Medulla oblongata (tissue), 1 donor: ENCODE measurements at regions not wholly inside any gene's neighbourhood (a gene's known extent, or its start where the extent isn't known, plus 50 kb on each side); places are given as distances from the start of the nearest gene placed in this dataset.
"Not testable (repeated sequence)": the region's sequence is repeated elsewhere in the genome, so short reads cannot be mapped to it uniquely, and the experiment has no call there.

Source experiments
- DNase-seq: peaks from one replicate; pipeline ENCODE4 v3.0.0-alpha.2; 2015; ENCODE audit errors: extremely low spot score

DNA sequence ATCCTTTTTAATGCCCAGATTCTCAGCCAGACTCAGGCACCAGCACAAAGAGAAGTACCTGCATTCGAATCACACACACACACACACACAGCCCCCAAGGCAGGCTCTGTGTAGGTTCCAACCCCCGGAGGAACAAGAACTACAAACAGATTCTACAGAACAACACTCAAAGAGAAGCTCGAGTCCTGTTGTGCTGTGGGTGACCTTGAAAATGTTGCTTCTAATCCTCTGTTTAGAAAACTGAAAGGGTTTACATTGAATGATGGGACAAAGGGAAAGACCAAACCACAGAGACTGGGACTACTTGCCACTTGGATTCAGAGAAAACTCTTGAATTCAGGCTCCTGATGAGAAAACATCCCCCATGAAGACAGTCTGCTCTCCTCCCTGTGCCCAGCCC lies 568.8 kb upstream of the C16orf82 start:
- DNase-seq, result no peak

DNA sequence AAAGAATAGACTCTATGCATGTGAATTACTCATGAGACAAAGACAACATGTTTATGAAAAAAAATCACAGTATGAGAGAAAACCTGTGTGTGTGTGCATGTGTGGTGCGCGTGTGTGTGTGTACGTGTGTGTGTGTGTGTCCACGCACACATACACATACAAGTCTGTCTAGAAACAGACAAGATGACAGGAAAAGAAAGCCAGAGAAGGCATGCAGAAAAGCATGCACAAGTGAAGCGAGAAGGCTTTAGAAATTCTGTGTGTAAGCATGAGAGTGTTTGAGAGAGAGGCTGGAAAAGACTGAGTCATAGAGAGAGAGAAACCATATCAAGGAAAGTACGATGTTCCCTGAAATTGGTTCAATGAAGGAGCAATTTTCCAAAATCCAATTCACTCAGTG lies 566.4 kb upstream of the C16orf82 start:
- DNase-seq, result no peak

DNA sequence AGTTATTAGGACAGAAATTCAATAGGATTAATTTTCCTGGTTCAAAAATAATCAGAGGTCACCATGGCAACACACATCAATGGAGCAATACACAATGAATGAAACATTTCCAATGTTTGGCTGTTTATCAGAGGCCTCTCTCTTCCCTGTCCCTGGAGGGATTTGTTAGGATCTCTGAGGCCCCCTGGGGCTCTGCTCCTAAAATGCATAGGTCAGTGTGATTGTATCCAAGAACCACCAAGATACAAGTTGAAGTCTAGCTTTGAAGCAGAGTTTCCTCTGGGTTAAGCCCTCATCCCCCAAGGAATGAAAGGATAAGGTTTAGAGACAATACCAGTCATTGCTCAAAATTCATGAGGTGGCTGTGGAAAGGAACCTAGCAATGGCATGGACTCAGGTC lies 561.2 kb upstream of the C16orf82 start:
- no peak for DNase-seq

DNA sequence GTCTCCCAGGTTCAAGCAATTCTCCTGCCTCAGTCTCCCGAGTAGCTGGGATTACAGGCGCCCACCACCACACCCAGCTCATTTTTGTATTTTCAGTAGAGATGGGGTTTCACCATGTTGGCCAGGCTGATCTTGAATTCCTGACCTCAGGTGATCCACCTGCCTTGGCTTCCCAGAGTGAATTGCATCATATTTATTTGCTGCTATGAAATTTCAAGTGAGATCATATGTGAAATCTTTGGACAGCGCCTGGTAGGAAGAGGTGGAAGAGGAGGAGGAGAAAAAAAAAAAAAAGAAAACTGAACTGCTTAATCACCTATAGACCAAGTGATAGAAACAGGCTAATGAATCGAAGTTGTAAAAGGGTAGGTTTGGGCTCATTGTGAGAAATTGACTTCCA lies 557.8 kb upstream of the C16orf82 start:
- DNase-seq, result not testable (repeated sequence)

DNA sequence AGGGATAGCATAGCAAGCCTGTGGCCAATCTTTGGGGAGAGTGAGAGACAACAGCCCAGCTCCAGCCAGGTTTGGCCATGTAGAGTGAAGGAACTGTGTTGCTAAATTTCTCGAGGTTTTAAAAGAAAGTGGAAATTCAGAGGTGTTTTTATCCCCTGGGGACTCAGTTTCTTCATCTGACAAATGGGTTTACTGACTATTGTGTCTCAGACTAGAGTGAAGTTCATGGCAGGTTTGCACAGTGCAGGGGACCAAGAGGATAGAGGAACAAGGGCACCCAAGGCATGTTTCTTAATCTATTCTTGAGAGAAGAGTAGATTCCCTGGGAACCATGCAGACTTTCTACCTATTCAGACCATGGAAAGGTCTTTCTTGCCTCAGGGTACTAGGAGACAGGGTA lies 555.8 kb upstream of the C16orf82 start:
- DNase-seq, result no peak

DNA sequence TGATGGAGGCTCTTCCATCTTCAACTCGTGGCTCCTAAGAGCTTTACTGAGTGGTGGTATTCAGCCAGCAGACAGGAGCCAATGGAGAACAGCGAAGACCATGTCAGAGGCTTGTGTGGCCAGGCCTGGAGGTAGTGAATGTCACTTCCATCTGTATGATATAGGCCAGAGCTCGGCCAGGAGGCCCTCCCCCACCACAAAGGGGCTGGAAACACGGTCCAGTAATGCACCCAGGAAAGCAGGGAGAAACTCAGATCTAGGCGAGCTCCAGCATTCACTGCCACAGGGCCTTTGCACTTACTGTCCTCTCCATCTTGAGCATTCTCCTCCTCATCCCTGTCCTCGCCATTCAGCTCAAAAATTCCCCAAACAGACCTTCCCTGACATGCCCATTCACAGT lies 555.3 kb upstream of the C16orf82 start:
- DNase-seq, result no peak

DNA sequence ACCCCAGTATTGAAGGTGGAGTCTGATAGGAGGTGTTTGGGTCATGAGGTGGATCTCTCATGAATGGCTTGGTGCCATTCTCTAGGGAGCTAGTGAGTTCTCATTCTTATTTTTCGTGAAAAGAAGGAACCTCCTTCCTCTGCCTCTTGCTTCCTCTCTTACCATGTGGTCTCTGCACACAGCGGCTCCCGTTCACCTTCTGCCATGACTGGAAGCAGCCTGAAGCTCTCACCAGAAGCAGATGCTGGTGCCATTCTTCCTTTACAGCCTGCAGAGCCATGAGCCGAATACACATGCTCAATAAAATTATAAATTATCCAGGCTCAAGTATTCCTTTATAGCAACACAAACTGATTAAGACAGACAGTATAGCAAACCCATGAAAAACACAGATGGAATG lies 545.1 kb upstream of the C16orf82 start:
- no peak for DNase-seq

DNA sequence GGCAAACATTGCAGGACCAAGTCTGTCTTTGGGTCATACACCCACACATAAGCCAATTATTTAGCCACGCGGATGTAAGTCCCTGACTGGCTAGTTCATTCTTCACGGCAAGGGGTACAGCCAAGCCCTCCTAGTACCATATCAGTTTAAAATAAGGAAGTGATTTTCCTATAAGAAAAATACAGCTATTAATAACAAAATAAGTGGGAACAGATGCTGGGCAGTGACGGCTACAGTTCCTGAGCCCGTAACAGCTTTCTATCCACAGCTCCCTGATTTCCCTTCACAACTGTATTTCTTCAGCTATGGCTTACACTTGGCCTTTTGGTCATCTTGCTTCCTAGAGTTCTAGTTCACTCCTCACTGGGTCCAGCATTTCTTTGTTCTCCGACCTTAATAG lies 542.4 kb upstream of the C16orf82 start:
- no peak for DNase-seq

DNA sequence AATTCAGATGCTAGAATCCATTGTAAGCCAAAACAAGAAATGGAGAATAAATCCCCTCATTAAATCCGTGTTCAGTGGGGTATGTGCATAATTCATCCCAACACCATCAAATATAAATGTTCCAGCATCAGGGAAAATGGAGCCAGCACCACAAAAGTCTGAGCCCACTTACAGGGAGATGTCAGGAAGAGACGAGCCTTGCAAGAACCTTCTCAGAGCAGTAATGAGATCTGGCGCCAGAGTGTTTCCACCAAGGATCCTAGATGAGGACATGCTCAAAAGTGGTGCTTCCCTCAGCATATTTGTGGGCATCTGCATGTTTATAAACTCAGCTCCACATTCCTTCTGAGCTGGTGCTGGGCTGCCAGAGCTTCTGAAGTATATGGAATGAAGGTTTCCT lies 541.9 kb upstream of the C16orf82 start:
- no peak for DNase-seq

DNA sequence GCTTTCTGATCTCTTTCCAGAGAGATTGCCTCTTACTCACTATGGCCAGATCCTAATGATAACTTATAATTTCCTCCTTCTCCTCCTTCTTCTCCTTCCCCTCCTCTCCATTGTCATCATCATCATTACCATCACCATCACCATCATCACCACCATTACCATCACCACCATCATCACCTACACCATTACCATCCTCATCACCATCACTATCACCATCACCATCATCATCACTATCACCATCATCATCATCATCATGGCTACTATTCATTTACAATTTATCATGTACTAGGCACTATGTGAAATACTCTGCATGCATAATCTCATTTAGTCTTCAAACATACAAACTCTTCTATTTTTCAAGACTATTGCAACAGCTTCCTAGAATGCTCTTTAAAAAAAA lies 540.9 kb upstream of the C16orf82 start:
- DNase-seq, result no peak

DNA sequence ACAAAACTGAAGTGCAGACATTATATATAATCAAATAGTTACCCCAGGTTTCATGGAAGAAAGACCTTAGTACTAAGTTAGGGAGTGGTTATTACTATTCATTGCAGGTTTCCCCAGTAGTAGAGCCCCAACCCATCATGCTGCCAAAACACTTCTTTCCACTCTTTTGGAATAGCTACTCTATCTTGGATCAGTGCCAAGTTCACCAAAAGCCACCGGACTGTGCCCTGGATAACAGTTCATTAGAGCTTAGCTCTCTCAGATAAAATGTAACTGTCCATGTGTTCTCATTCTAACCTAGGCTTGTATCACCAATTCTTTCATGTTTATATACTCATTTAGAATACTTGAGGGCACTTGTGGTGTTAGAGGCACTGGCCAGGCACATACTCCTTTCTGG lies 540.1 kb upstream of the C16orf82 start:
- no peak for DNase-seq

DNA sequence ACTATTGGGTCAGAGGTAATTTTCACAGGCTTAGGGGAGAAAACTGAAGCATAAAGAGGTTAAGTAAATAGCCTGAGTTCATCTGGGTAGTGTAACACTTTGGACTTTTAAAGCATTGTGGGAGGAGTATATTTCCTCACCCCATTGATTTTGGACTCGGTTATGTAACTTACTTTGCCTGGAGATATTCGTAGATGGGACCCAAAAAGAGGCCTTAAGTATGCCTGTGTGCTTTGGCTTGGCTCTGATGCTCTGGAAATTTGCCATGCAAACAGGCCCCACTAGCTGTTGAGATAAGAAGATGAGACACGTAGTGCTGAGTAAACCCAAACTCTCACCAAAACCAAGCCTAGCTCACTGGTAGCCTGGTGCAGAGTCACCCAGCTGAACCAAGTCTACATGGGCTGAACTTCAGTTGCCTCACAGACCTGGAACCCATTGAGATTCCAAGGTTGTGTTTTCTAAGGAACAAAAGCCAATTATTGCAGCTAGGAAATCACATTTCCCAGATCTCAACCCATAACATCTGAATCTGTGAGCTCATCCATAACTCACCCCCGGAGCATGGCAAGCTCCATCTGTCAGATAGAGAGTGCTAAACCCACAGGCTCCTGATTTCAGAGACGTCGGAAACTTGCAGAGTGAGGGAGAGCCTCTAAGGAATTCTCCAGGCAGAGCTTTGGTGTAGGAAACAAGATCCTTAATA lies 536.0 kb upstream of the C16orf82 start:
- no peak for DNase-seq

DNA sequence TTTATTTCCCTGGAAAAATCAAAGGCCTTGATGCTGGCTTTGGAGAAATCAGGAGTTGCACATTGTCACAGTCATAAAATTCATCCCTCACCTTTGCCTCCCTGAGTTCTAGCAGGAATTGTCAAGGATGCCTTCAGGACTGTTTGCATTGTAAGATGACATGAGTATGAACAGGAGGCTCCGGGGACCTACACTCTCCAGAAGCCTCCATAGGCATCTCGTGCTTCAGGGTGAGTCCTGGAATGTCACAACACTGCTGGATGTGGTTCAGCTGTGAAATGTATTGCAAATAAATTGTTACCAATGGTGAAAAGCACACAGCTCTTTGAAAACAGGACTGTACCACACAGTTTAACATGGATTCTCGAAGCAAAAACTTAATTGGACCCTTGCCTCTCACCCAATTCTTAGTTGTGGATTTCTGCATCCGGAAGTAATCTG lies 535.4 kb upstream of the C16orf82 start:
- no peak for DNase-seq

DNA sequence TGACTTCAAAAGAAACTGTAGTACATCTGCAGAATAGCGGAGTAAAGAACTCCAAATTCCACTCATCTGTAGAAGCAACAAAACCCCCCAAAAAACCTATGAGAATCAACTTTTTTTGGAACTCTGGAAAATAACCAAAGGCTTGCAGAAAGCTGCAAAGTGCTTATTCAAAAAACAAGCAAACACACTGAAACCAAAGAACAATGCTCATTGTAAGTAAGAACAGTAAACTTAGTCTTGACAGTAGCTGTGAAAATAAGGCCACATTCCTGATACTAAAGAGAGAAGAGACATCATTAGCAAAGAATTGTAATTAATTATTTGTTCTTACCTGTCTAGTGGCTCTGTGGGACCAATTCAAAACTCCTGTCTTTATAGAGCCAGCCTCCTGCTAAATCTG lies 534.3 kb upstream of the C16orf82 start:
- DNase-seq, result peak; percentile 61

DNA sequence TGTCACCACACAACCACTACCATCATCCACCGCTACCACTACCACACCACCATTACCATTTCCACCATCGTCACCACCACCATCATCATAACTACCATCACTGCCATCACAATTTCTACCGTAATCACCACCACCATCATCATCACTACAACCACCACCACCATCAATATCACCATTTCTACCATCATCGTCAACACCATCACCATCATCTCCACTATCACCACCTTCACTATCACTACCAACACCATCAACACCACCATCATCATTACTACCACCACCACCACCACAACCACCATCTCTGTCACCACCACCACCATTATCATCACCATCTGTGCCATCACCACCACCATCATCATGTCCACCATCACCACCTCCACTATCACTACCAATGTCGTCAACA lies 524.5 kb upstream of the C16orf82 start:
- no peak for DNase-seq

DNA sequence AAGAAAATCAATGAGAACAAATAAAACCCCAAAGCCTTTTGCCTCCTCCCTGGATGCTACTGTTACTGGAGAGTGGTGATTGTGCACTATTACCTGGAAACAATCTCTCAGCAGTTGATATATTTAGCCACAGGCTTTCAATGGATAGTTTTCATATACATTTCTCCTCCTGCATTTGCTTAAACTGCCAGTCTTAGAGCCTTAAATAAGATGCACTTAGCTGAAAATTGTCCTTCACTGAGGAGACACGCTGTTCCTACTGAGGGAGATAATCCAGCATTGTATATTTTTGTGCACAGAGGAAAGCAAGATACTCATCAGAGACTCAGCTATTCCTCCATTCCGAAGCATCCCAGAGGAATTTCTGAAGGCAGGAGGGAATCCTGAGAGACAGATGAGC lies 520.2 kb upstream of the C16orf82 start:
- no peak for DNase-seq

DNA sequence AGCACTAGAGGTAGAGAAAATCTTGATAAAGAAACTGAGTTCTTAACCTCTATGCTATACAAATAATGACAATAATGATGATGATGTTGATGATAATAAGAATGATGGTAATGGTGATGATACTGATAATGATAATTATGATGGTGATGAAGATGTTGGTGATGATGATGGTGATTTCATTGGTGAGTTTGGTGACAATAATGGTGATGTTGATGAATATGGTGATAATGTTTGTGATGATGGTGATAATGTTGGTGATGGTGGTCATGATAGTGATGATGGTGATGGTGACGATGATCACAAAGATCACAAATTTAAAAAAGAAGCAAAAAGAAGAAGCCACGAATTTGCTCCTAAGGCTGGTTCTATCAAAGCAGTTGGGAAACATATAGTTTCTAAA lies 519.0 kb upstream of the C16orf82 start:
- DNase-seq, result no peak

DNA sequence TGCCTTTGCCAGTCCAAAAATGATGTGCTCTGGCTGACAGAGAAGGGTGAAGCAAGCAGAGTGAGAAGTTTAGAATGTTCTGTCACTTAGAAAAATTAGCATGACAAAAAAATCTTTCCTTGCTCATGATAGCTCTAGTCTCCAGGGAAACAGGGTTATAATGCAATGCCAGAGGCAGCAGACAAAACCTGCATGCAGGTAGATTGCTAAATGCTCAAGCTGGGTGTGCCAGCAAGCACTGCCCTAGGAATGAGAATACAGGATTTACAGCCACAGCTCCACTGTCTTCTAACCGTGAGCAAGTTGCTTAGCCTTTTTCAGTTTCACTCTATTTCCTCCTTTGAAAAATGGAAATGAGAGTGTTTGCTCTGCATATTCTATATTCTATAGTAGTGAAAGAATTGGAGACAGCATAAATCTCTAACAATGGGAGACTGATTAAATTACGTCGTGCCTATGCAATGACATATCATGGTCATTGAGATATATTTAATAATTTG lies 516.6 kb upstream of the C16orf82 start:
- DNase-seq, result no peak

DNA sequence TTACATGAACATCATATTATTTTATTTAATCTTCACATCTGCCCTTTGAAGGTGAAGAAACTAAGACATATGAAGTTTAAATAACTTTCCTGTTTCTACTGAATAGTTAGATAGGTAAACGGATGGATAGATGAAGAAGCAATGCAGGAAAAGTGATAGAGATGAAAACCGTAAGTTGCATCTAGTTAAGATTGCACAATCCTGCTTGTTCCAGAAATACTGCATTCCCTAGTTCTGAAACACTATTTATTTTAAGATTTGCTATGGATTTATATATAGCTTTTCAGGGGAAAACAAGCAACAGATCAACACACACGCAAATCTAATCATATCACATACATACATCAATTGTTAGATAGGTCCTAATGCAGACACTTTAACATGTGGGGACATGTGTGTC lies 512.7 kb upstream of the C16orf82 start:
- DNase-seq, result no peak

DNA sequence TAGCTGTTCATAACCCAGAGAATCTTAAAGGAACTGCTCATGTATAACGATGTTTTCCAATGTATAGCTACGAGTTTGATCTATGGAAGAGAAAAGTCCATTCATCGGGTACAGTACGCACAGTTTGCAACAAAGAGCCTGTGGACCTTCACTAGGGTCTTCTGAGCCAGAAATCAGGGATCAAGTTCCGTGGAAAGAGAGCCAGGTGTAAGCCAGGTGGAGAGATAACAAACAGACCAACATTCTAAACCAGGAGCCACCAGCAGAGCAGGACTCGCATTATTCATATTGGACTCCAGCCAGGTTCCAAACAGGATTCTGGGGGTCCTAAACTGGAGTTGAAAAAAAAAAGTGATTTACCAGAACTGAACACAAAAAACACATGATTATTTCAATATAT lies 505.4 kb upstream of the C16orf82 start:
- DNase-seq, result no peak

DNA sequence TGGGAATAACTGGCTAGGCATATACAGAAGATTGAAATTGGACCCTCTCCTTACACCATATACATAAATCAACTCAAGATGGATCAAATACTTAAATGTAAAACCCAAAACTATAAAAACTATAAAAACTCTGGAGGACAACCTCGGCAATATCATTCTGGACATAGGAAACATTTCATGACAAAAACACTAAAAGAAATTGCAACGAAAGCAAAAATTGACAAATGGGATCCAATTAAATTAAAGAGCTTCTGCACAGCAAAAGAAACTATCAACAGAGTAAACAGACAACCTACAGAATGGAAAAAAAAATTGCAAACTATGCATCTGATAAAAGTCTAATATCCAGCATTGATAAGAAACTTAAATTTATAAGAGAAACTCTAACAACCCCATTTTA lies 503.7 kb upstream of the C16orf82 start:
- DNase-seq, result no peak

DNA sequence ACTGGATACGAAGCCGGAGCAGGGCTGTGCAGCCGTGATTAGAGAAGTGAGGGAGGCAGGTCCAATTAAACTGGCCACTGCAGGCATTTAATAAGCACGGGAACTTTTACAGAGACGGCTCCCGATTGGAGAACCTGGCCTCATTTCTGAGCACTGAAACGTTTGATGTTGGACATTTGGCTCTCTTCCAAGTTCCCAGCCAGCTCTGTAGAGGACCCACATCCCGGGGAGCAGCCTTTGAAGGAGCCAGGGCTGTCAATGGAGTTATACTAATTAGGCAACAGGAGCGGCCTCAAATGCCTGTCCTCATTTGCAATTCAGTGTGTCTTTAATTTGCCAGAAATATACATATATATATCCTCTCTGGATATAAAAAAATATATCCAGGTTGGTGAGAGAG lies 499.4 kb upstream of the C16orf82 start:
- DNase-seq, result no peak

DNA sequence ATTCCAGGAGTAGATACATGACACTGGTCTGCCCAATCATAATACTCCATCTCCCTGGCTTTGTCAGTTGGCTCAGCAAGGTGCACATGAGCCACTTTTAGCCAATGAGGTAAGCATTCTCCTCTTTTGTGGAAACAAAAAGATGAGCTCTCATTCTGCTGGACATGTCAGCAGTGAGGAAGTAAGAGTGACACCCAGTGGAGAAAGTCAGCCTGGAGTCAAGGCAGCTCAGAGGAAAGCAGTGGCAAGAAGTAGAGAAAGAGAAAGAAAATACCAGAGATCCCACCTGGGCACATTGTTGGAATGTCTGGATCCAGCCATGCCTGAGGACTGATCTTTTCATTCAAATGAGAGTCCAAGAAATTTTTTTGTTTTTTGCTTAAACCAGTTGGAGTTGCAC lies 496.9 kb upstream of the C16orf82 start:
- peak; percentile 63 for DNase-seq

DNA sequence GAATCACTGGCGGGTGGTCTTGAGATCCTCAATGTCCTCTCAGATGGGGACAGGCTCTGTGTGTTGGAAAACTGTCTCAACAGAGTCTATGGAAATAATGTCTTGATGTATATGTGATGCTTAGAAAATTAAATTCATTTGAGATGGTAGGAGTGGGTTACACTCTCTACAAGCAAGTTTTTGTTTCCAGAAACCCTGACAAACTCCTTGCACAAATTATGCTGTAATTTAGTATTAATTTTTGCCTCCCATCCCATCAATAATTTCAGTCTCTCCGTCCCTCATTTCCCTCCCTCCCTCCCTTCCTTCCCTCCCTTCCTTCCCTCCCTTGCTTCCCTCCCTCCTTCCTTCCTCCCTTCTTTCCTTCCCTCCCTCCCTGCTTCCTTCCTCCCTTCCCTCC lies 488.0 kb upstream of the C16orf82 start:
- no peak for DNase-seq
